ENCODE measurements at regions not wholly inside any gene's neighbourhood (a gene's known extent, or its start where the extent isn't known, plus 50 kb on each side); places are given as distances from the start of the nearest gene placed in this dataset.
A peak's percentile ranks its signal among the peaks of the same experiment; 100 is the strongest.

- 94 to 95% methylated on average over 6 of the region's 6 CpGs for WGBS, 2 donors
- no peaks in the 10 kb centered on the region for H3K36me3 ChIP-seq (ENCODE audit: control insufficient read depth in 1 of 2, insufficient read depth in 2 of 2, low read length in 1 of 2)
- no peaks in the 10 kb centered on the region for H3K27me3 ChIP-seq (ENCODE audit: control insufficient read depth in 1 of 2, insufficient read depth in 2 of 2, low read length in 1 of 2)
- DNase-seq = no peak
- H3K27ac ChIP-seq (ENCODE audit: low read depth in 1 of 2, low read length in 2 of 2) = no peak overlapping the region
- no peak overlapping the region for H3K4me3 ChIP-seq (ENCODE audit: low read length in 2 of 2)
- peaks cover 6 to 9% of the 10 kb centered on the region in 2 donors for H3K4me1 ChIP-seq (ENCODE audit: control insufficient read depth in 1 of 2, insufficient read depth in 2 of 2, low read length in 2 of 2)
- intact Hi-C loops (cut with DNase I) = loop anchor here in 1 of 2 donors (10.0 kb wide), 2 partner anchors 81 to 659 kb away; no protein-coding TSS in a partner anchor
- no peaks in the 10 kb centered on the region for H3K9me3 ChIP-seq (ENCODE audit: control insufficient read depth, low read length)
- ATAC-seq (ENCODE audit: low FRiP score) = no peak
These were observed 361.1 kb upstream of the SLC14A2 start for GRCh38 chr18:45253973-45254708.

DNA sequence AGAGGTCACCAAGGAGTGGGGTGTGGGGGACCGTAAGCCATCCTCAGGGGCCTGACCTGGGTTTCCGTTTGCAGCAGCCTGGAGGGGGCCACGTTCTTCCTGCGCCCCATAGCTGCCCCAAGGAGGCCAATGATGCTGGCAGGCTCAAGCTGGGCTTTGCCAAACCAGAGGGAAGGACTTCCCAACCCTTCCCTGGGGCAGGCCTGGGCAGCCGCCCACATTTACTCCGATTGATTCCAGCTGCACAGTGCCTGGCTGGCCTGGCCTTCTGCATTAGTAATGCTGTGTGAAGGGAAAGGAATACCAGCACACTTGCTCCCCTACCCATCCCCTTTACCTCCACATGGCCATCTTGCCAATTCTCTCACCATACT lies 360.6 kb upstream of the SLC14A2 start:
- Histone ChIP-seq H3K4me1 (ENCODE audit: control insufficient read depth in 1 of 2, insufficient read depth in 2 of 2, low read length in 2 of 2) (peaks cover 4 to 9% of the 10 kb centered on the region in 2 donors), H3K4me3 (ENCODE audit: low read length in 2 of 2) (no peak overlapping the region), H3K27me3 (ENCODE audit: control insufficient read depth in 1 of 2, insufficient read depth in 2 of 2, low read length in 1 of 2) (no peaks in the 10 kb centered on the region), H3K9me3 (ENCODE audit: control insufficient read depth, low read length) (no peaks in the 10 kb centered on the region), H3K36me3 (ENCODE audit: control insufficient read depth in 1 of 2, insufficient read depth in 2 of 2, low read length in 1 of 2) (no peaks in the 10 kb centered on the region), H3K27ac (ENCODE audit: low read depth in 1 of 2, low read length in 2 of 2) (peak overlapping the region in 1 of 2 donors; percentile 73)
- intact Hi-C loops (cut with DNase I) = loop anchor here in 1 of 2 donors (10.0 kb wide), 2 partner anchors 80 to 660 kb away; no protein-coding TSS in a partner anchor
- ATAC-seq (ENCODE audit: low FRiP score) (peak; percentile 72), DNase-seq (peak; percentile 74 to 78)
- 39 to 41% methylated on average over 6 of the region's 6 CpGs for WGBS, 2 donors

DNA sequence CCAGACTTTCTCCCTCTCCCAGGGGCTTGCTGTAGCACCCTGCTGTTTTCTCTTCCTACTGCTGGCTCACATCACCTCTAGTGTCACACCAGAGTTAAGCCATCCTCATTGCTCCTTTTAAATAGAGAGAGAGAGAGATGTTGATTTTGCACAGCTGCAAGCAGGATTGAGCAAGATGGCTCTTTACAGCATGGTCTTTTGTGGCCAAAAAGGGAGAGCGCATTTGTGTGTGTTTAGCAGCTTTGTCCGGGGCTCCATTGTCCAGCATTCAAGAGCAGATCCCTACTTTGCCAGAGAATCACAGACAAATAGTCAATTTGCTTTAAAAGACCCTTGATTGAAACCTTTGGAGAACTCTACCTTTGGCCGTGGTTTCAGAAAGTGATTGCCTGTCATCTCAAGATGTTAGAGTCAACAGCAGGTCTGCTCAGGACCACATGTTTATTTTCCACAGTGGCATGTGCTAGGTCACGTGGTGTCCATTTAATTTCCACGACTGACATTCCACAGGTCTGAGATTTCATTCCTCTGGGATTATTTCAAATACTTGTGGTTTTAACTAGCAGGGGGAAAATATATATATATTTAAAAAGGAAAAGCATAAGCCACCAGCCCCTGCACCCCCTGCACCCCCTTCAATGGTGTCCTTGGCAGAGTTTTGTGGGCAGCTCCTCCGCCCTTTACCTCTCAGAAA lies 359.9 kb upstream of the SLC14A2 start:
- Histone ChIP-seq H3K27me3 (ENCODE audit: control insufficient read depth in 1 of 2, insufficient read depth in 2 of 2, low read length in 1 of 2) (no peaks in the 10 kb centered on the region), H3K36me3 (ENCODE audit: control insufficient read depth in 1 of 2, insufficient read depth in 2 of 2, low read length in 1 of 2) (no peaks in the 10 kb centered on the region), H3K27ac (ENCODE audit: low read depth in 1 of 2, low read length in 2 of 2) (peak overlapping the region in 1 of 2 donors; percentile 88), H3K4me3 (ENCODE audit: low read length in 2 of 2) (no peak overlapping the region), H3K9me3 (ENCODE audit: control insufficient read depth, low read length) (no peaks in the 10 kb centered on the region), H3K4me1 (ENCODE audit: control insufficient read depth in 1 of 2, insufficient read depth in 2 of 2, low read length in 2 of 2) (peaks cover 4 to 8% of the 10 kb centered on the region in 2 donors)
- intact Hi-C loops (cut with DNase I) = loop anchor here in 1 of 2 donors (10.0 kb wide), 2 partner anchors 79 to 661 kb away; no protein-coding TSS in a partner anchor
- 31 to 34% methylated on average over 6 of the region's 6 CpGs for WGBS, 2 donors
- ATAC-seq (ENCODE audit: low FRiP score) (peak; percentile 47), DNase-seq (no peak)

- intact Hi-C loops (cut with DNase I) = no loop called here
- H3K27ac ChIP-seq (ENCODE audit: low read depth in 1 of 2, low read length in 2 of 2) = no peak overlapping the region
- no peaks in the 10 kb centered on the region for H3K36me3 ChIP-seq (ENCODE audit: control insufficient read depth in 1 of 2, insufficient read depth in 2 of 2, low read length in 1 of 2)
- no peaks in the 10 kb centered on the region for H3K9me3 ChIP-seq (ENCODE audit: control insufficient read depth, low read length)
- no peak overlapping the region for H3K4me3 ChIP-seq (ENCODE audit: low read length in 2 of 2)
- DNase-seq (no peak), ATAC-seq (ENCODE audit: low FRiP score) (no peak)
- WGBS, 2 donors = 93% methylated on average over 1 of the region's 1 CpG
- H3K27me3 ChIP-seq (ENCODE audit: control insufficient read depth in 1 of 2, insufficient read depth in 2 of 2, low read length in 1 of 2) = no peaks in the 10 kb centered on the region
- peaks cover 3% of the 10 kb centered on the region in 2 donors for H3K4me1 ChIP-seq (ENCODE audit: control insufficient read depth in 1 of 2, insufficient read depth in 2 of 2, low read length in 2 of 2)
These were observed 355.2 kb upstream of the SLC14A2 start for GRCh38 chr18:45260125-45260524.

DNA sequence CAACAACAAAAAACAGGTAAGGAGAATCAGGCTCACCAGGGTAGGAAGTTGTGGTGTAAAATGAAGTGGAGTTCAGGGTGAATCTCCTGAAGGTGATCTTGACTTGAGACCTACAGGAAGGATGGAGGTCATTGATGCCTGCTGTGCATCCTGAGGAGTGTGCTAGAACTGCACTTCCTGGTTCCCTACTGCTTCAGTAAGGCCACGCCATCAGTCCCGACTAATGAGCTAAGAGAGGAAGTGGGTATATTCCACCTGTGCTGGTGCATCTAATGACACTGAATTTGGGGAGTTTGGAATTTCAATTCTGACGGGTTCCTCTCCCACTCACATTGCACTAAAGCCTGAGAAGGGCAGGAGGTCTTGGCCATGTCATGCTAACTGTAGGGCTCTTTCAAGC lies 349.3 kb upstream of the SLC14A2 start:
- ATAC-seq (ENCODE audit: low FRiP score) (no peak), DNase-seq (no peak)
- no peaks in the 10 kb centered on the region for H3K4me1 ChIP-seq (ENCODE audit: control insufficient read depth in 1 of 2, insufficient read depth in 2 of 2, low read length in 2 of 2)
- H3K9me3 ChIP-seq (ENCODE audit: control insufficient read depth, low read length) = no peaks in the 10 kb centered on the region
- H3K4me3 ChIP-seq (ENCODE audit: low read length in 2 of 2) = no peak overlapping the region
- intact Hi-C loops (cut with DNase I) = no loop called here
- no peaks in the 10 kb centered on the region for H3K27me3 ChIP-seq (ENCODE audit: control insufficient read depth in 1 of 2, insufficient read depth in 2 of 2, low read length in 1 of 2)
- no peak overlapping the region for H3K27ac ChIP-seq (ENCODE audit: low read depth in 1 of 2, low read length in 2 of 2)
- no peaks in the 10 kb centered on the region for H3K36me3 ChIP-seq (ENCODE audit: control insufficient read depth in 1 of 2, insufficient read depth in 2 of 2, low read length in 1 of 2)
- WGBS, 2 donors = 90 to 93% methylated on average over 3 of the region's 3 CpGs

GRCh38 chr18:45267622-45268021 lies 347.7 kb upstream of the SLC14A2 start:
- Histone ChIP-seq H3K36me3 (ENCODE audit: control insufficient read depth in 1 of 2, insufficient read depth in 2 of 2, low read length in 1 of 2) (no peaks in the 10 kb centered on the region), H3K27me3 (ENCODE audit: control insufficient read depth in 1 of 2, insufficient read depth in 2 of 2, low read length in 1 of 2) (no peaks in the 10 kb centered on the region), H3K27ac (ENCODE audit: low read depth in 1 of 2, low read length in 2 of 2) (no peak overlapping the region), H3K9me3 (ENCODE audit: control insufficient read depth, low read length) (no peaks in the 10 kb centered on the region), H3K4me3 (ENCODE audit: low read length in 2 of 2) (no peak overlapping the region), H3K4me1 (ENCODE audit: control insufficient read depth in 1 of 2, insufficient read depth in 2 of 2, low read length in 2 of 2) (no peaks in the 10 kb centered on the region)
- ATAC-seq (ENCODE audit: low FRiP score) (no peak), DNase-seq (no peak)
- intact Hi-C loops (cut with DNase I) = no loop called here
- WGBS, 2 donors = 92 to 99% methylated on average over 1 of the region's 1 CpG

GRCh38 chr18:45268583-45268982 lies 346.7 kb upstream of the SLC14A2 start:
- no peaks in the 10 kb centered on the region for H3K27me3 ChIP-seq (ENCODE audit: control insufficient read depth in 1 of 2, insufficient read depth in 2 of 2, low read length in 1 of 2)
- no peak overlapping the region for H3K27ac ChIP-seq (ENCODE audit: low read depth in 1 of 2, low read length in 2 of 2)
- H3K36me3 ChIP-seq (ENCODE audit: control insufficient read depth in 1 of 2, insufficient read depth in 2 of 2, low read length in 1 of 2) = no peaks in the 10 kb centered on the region
- H3K4me1 ChIP-seq (ENCODE audit: control insufficient read depth in 1 of 2, insufficient read depth in 2 of 2, low read length in 2 of 2) = no peaks in the 10 kb centered on the region
- ATAC-seq (ENCODE audit: low FRiP score) (no peak), DNase-seq (no peak)
- no peaks in the 10 kb centered on the region for H3K9me3 ChIP-seq (ENCODE audit: control insufficient read depth, low read length)
- intact Hi-C loops (cut with DNase I) = no loop called here
- 56 to 76% methylated on average over 1 of the region's 1 CpG for WGBS, 2 donors
- no peak overlapping the region for H3K4me3 ChIP-seq (ENCODE audit: low read length in 2 of 2)

DNA sequence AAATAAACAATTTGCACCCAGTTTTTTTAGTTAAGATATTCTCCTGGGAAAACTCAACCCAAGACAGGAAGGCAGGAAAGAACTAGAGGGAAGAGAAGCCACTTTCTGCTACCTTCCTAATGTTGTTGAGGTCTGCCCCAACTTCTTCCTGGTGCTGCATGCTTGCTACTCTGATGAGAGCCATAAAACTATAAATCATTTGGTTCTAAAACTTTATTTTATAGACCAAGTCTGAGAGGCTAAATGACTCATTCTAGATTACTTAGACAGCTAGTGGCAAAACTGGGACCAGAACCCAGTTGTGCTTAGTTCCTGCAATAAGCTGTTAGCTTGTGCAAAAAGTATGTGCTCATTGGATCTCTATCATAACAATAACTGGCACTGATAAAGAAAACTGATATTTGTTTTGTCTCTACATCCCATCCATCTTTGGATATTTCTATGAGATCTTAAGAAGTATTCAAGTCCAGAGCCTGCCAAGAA lies 344.9 kb upstream of the SLC14A2 start:
- no peak overlapping the region for H3K27ac ChIP-seq (ENCODE audit: low read depth in 1 of 2, low read length in 2 of 2)
- ATAC-seq (ENCODE audit: low FRiP score) = no peak
- intact Hi-C loops (cut with DNase I) = no loop called here

GRCh38 chr18:45274026-45274425 lies 341.2 kb upstream of the SLC14A2 start:
- intact Hi-C loops (cut with DNase I) = no loop called here
- no peaks in the 10 kb centered on the region for H3K9me3 ChIP-seq (ENCODE audit: control insufficient read depth, low read length)
- ATAC-seq (ENCODE audit: low FRiP score) (no peak), DNase-seq (no peak)
- 50 to 70% methylated on average over 1 of the region's 1 CpG for WGBS, 2 donors
- no peak overlapping the region for H3K4me3 ChIP-seq (ENCODE audit: low read length in 2 of 2)
- no peak overlapping the region for H3K27ac ChIP-seq (ENCODE audit: low read depth in 1 of 2, low read length in 2 of 2)
- H3K36me3 ChIP-seq (ENCODE audit: control insufficient read depth in 1 of 2, insufficient read depth in 2 of 2, low read length in 1 of 2) = no peaks in the 10 kb centered on the region
- no peaks in the 10 kb centered on the region for H3K27me3 ChIP-seq (ENCODE audit: control insufficient read depth in 1 of 2, insufficient read depth in 2 of 2, low read length in 1 of 2)
- H3K4me1 ChIP-seq (ENCODE audit: control insufficient read depth in 1 of 2, insufficient read depth in 2 of 2, low read length in 2 of 2) = no peaks in the 10 kb centered on the region

More for the DNA sequence above, 344.9 kb upstream of the SLC14A2 start:
- H3K4me3 ChIP-seq (ENCODE audit: low read length in 2 of 2) = no peak overlapping the region
- no peaks in the 10 kb centered on the region for H3K36me3 ChIP-seq (ENCODE audit: control insufficient read depth in 1 of 2, insufficient read depth in 2 of 2, low read length in 1 of 2)
- no peak for DNase-seq
- no peaks in the 10 kb centered on the region for H3K4me1 ChIP-seq (ENCODE audit: control insufficient read depth in 1 of 2, insufficient read depth in 2 of 2, low read length in 2 of 2)
- no peaks in the 10 kb centered on the region for H3K27me3 ChIP-seq (ENCODE audit: control insufficient read depth in 1 of 2, insufficient read depth in 2 of 2, low read length in 1 of 2)
- H3K9me3 ChIP-seq (ENCODE audit: control insufficient read depth, low read length) = no peaks in the 10 kb centered on the region

Measured in aorta (tissue), 5 donors.